ENCODE measurements at regions not wholly inside any gene's neighbourhood (a gene's known extent, or its start where the extent isn't known, plus 50 kb on each side); places are given as distances from the start of the nearest gene placed in this dataset.

DNA sequence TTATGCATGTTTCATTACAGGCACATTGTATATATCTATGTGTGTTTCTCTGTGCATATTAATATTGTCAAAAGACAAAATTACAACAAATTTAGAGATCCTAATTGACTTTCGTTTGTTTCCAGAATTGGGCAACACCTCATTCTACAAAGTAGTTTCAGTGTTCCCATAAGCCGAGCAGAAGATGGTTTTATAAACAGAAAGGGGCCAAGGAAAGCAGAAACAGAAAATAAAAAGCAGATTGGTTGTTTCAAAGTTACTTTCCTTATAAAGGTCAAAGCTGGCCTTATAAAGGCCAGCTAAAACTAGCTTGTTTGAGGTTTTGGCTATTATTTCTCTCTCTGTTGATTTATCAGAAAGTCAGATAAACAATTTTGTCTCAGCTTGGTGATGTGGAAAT is 116.2 kb upstream of the FGGY start:
- Histone ChIP-seq H3K4me3 (ENCODE audit: low read length) (no peak overlapping the region), H3K36me3 (ENCODE audit: control insufficient read depth, insufficient read depth, low read length) (no peaks in the 10 kb centered on the region), H3K27me3 (ENCODE audit: control insufficient read depth, insufficient read depth, low read length, poor library complexity, severe bottlenecking) (no peaks in the 10 kb centered on the region), H3K4me1 (ENCODE audit: control insufficient read depth, insufficient read depth, low read length) (peaks cover 11% of the 10 kb centered on the region), H3K27ac (ENCODE audit: low read depth, low read length) (no peak overlapping the region), H3K9ac (ENCODE audit: extremely low read depth, low read length, poor library complexity, severe bottlenecking) (no peak overlapping the region), H3K9me3 (ENCODE audit: control insufficient read depth, low read length) (peaks cover 8% of the 10 kb centered on the region)
- Mint-ChIP-seq H3K4me3 (no peak overlapping the region), H3K9me3 (no peaks in the 10 kb centered on the region), H3K4me1 (peaks cover 19% of the 10 kb centered on the region), H3K27me3 (ENCODE audit: insufficient read depth) (no peaks in the 10 kb centered on the region), H3K27ac (no peak overlapping the region), H3K36me3 (ENCODE audit: low read depth) (no peaks in the 10 kb centered on the region)
- TF ChIP-seq, protein P1, sequence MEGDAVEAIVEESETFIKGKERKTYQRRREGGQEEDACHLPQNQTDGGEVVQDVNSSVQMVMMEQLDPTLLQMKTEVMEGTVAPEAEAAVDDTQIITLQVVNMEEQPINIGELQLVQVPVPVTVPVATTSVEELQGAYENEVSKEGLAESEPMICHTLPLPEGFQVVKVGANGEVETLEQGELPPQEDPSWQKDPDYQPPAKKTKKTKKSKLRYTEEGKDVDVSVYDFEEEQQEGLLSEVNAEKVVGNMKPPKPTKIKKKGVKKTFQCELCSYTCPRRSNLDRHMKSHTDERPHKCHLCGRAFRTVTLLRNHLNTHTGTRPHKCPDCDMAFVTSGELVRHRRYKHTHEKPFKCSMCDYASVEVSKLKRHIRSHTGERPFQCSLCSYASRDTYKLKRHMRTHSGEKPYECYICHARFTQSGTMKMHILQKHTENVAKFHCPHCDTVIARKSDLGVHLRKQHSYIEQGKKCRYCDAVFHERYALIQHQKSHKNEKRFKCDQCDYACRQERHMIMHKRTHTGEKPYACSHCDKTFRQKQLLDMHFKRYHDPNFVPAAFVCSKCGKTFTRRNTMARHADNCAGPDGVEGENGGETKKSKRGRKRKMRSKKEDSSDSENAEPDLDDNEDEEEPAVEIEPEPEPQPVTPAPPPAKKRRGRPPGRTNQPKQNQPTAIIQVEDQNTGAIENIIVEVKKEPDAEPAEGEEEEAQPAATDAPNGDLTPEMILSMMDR (conservative IDR thresholded peaks at IDR 0.05), result no peak
- WGBS, 2 experiments (ENCODE audit: insufficient coverage in 1 of 2, insufficient read length in 1 of 2), result 93 to 100% methylated on average over 1 to 2 of the region's 2 CpGs
- DNase-seq, result no peak

DNA sequence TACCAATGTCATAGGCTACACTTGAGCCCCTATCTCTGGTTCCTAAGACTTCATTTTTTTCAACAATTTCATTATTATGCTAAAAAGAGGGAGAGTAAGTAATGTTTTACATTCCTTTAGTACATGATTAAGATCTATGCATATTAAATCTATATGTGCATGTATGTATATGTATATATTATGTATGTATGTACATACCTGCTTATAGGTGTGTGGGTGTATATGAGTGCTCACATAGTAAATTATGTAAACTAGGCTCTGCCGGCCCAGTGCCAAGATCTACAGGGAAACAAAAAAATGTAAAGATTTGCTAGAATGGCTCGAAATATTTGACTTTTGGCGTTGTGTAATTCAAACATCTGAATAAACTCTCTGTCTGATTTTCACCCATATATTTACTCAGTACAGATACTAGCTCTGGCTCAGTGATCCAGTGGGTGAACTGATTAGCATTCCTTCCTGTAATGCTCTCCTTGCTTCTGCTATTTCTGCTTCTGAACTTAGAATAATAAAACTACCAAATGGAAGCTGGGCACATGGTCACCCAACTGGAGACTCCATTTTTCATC is 113.1 kb upstream of the FGGY start:
- Mint-ChIP-seq H3K9me3 (no peaks in the 10 kb centered on the region), H3K27me3 (ENCODE audit: insufficient read depth) (no peaks in the 10 kb centered on the region), H3K36me3 (ENCODE audit: low read depth) (no peaks in the 10 kb centered on the region), H3K27ac (peak overlapping the region; percentile 20), H3K4me3 (no peak overlapping the region), H3K4me1 (peaks cover 28% of the 10 kb centered on the region)
- WGBS, 2 experiments (ENCODE audit: insufficient coverage in 1 of 2, insufficient read length in 1 of 2), result 92 to 100% methylated on average over 2 to 3 of the region's 3 CpGs
- Histone ChIP-seq H3K4me3 (ENCODE audit: low read length) (peak overlapping the region; percentile 4), H3K9me3 (ENCODE audit: control insufficient read depth, low read length) (no peaks in the 10 kb centered on the region), H3K36me3 (ENCODE audit: control insufficient read depth, insufficient read depth, low read length) (no peaks in the 10 kb centered on the region), H3K27ac (ENCODE audit: low read depth, low read length) (no peak overlapping the region), H3K27me3 (ENCODE audit: control insufficient read depth, insufficient read depth, low read length, poor library complexity, severe bottlenecking) (no peaks in the 10 kb centered on the region), H3K4me1 (ENCODE audit: control insufficient read depth, insufficient read depth, low read length) (peaks cover 20% of the 10 kb centered on the region), H3K9ac (ENCODE audit: extremely low read depth, low read length, poor library complexity, severe bottlenecking) (no peak overlapping the region)
- TF ChIP-seq, protein P1 (conservative IDR thresholded peaks at IDR 0.05), result no peak
- DNase-seq, result no peak

DNA sequence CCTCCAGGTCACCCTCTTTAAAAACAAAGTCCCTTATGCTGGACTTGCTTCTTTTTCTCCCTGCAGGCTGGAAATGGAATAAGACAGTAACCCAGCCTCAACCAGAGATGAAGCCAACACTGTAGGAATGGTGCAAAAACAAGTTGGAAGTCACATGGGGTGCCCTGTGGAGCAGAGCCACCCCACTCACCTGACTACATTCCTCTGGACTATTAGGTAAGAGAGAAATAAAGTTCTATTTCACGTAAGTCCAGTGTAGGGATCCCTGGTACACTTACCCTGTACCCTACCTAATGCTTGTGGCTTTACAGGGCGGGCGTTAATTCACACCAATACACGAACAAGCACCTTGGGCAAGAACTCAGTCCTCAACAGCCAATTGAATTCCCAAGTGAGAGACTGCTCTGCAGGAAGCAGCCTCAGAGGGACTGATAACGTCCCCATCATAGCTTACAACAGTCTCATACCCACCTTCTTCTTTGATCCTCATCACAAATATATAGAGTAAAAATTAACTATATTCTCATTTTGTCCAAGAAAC is 112.5 kb upstream of the FGGY start:
- H3K9me3 Mint-ChIP-seq, result no peaks in the 10 kb centered on the region

More for the DNA sequence above, 112.5 kb upstream of the FGGY start:
- H3K27ac ChIP-seq (ENCODE audit: low read depth, low read length), result no peak overlapping the region
- no peak overlapping the region for H3K9ac ChIP-seq (ENCODE audit: extremely low read depth, low read length, poor library complexity, severe bottlenecking)
- DNase-seq, result peak; percentile 69
- peak overlapping the region; percentile 4 for H3K4me3 ChIP-seq (ENCODE audit: low read length)
- Mint-ChIP-seq H3K27ac (peak overlapping the region; percentile 59), H3K4me3 (no peak overlapping the region), H3K27me3 (ENCODE audit: insufficient read depth) (peaks cover 2% of the 10 kb centered on the region), H3K36me3 (ENCODE audit: low read depth) (no peaks in the 10 kb centered on the region), H3K4me1 (peaks cover 28% of the 10 kb centered on the region)
- 55% methylated on average over 5 of the region's 5 CpGs; no CpG with 5 or more reads in 1 of the 2 experiments for WGBS, 2 experiments (ENCODE audit: insufficient coverage in 1 of 2, insufficient read length in 1 of 2)
- no peaks in the 10 kb centered on the region for H3K9me3 ChIP-seq (ENCODE audit: control insufficient read depth, low read length)
- no peaks in the 10 kb centered on the region for H3K36me3 ChIP-seq (ENCODE audit: control insufficient read depth, insufficient read depth, low read length)
- no peaks in the 10 kb centered on the region for H3K27me3 ChIP-seq (ENCODE audit: control insufficient read depth, insufficient read depth, low read length, poor library complexity, severe bottlenecking)
- peaks cover 20% of the 10 kb centered on the region for H3K4me1 ChIP-seq (ENCODE audit: control insufficient read depth, insufficient read depth, low read length)
- TF ChIP-seq, protein P1 (conservative IDR thresholded peaks at IDR 0.05), result peak; percentile 30

Data from endodermal cell (in vitro differentiated cells).